ENCODE measurements at regions not wholly inside any gene's neighbourhood (a gene's known extent, or its start where the extent isn't known, plus 50 kb on each side); places are given as distances from the start of the nearest gene placed in this dataset.

DNA sequence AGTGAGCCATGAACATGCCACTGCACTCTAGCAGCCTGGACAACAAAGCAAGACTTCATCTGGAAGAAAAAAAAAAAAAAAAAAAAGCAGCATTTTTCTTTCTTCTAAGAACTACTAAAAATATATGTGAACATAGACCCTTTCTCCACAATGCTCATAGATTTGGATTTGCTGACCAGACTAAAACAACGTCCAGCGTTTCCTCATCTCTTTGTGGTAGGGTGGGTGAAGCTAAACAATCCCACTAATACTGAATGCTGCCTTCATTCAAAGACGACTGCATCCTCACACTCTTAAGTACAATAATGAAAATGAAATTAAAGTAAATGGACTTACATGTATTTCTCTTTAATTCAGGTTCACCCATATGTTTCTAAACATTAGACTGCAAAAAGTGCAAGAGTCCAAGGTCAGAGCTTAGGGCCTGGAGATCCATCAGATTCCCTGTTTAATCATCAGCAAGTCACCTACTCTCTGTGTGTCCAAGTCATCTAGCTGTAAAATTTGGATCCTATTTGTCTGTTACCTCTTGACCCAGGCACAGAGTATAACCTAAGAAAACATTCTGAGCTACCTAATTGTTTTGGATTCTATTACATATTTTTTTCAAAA, 99.4 kb upstream of the NHSL1 start:
- TF ChIP-seq, protein P1, sequence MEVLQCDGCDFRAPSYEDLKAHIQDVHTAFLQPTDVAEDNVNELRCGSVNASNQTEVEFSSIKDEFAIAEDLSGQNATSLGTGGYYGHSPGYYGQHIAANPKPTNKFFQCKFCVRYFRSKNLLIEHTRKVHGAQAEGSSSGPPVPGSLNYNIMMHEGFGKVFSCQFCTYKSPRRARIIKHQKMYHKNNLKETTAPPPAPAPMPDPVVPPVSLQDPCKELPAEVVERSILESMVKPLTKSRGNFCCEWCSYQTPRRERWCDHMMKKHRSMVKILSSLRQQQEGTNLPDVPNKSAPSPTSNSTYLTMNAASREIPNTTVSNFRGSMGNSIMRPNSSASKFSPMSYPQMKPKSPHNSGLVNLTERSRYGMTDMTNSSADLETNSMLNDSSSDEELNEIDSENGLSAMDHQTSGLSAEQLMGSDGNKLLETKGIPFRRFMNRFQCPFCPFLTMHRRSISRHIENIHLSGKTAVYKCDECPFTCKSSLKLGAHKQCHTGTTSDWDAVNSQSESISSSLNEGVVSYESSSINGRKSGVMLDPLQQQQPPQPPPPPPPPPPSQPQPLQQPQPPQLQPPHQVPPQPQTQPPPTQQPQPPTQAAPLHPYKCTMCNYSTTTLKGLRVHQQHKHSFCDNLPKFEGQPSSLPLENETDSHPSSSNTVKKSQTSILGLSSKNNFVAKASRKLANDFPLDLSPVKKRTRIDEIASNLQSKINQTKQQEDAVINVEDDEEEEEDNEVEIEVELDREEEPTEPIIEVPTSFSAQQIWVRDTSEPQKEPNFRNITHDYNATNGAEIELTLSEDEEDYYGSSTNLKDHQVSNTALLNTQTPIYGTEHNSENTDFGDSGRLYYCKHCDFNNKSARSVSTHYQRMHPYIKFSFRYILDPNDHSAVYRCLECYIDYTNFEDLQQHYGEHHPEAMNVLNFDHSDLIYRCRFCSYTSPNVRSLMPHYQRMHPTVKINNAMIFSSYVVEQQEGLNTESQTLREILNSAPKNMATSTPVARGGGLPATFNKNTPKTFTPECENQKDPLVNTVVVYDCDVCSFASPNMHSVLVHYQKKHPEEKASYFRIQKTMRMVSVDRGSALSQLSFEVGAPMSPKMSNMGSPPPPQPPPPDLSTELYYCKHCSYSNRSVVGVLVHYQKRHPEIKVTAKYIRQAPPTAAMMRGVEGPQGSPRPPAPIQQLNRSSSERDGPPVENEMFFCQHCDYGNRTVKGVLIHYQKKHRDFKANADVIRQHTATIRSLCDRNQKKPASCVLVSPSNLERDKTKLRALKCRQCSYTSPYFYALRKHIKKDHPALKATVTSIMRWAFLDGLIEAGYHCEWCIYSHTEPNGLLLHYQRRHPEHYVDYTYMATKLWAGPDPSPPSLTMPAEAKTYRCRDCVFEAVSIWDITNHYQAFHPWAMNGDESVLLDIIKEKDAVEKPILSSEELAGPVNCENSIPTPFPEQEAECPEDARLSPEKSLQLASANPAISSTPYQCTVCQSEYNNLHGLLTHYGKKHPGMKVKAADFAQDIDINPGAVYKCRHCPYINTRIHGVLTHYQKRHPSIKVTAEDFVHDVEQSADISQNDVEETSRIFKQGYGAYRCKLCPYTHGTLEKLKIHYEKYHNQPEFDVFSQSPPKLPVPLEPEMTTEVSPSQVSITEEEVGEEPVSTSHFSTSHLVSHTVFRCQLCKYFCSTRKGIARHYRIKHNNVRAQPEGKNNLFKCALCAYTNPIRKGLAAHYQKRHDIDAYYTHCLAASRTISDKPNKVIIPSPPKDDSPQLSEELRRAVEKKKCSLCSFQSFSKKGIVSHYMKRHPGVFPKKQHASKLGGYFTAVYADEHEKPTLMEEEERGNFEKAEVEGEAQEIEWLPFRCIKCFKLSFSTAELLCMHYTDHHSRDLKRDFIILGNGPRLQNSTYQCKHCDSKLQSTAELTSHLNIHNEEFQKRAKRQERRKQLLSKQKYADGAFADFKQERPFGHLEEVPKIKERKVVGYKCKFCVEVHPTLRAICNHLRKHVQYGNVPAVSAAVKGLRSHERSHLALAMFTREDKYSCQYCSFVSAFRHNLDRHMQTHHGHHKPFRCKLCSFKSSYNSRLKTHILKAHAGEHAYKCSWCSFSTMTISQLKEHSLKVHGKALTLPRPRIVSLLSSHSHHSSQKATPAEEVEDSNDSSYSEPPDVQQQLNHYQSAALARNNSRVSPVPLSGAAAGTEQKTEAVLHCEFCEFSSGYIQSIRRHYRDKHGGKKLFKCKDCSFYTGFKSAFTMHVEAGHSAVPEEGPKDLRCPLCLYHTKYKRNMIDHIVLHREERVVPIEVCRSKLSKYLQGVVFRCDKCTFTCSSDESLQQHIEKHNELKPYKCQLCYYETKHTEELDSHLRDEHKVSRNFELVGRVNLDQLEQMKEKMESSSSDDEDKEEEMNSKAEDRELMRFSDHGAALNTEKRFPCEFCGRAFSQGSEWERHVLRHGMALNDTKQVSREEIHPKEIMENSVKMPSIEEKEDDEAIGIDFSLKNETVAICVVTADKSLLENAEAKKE (CRISPR knock-in tag; IDR thresholded peaks at IDR 0.05) = no peak
- TF ChIP-seq, protein P2, sequence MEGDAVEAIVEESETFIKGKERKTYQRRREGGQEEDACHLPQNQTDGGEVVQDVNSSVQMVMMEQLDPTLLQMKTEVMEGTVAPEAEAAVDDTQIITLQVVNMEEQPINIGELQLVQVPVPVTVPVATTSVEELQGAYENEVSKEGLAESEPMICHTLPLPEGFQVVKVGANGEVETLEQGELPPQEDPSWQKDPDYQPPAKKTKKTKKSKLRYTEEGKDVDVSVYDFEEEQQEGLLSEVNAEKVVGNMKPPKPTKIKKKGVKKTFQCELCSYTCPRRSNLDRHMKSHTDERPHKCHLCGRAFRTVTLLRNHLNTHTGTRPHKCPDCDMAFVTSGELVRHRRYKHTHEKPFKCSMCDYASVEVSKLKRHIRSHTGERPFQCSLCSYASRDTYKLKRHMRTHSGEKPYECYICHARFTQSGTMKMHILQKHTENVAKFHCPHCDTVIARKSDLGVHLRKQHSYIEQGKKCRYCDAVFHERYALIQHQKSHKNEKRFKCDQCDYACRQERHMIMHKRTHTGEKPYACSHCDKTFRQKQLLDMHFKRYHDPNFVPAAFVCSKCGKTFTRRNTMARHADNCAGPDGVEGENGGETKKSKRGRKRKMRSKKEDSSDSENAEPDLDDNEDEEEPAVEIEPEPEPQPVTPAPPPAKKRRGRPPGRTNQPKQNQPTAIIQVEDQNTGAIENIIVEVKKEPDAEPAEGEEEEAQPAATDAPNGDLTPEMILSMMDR (conservative IDR thresholded peaks at IDR 0.05; ENCODE audit: low read depth in 2 of 2) = no peak
- TF ChIP-seq STAT1 (IDR thresholded peaks at IDR 0.05; ENCODE audit: unreplicated experiment) = no peak
- TF ChIP-seq POLR2AphosphoS5 (IDR thresholded peaks at IDR 0.05; ENCODE audit: low read depth) = no peak
- TF ChIP-seq REST (IDR thresholded peaks at IDR 0.05; ENCODE audit: unreplicated experiment) = no peak
- TF ChIP-seq EZH2 (IDR thresholded peaks at IDR 0.05; ENCODE audit: low read depth, unreplicated experiment) = no peak
- TF ChIP-seq NANOG (IDR thresholded peaks at IDR 0.05; ENCODE audit: borderline replicate concordance) = no peak
- TF ChIP-seq CREB1 (CRISPR knock-in tag; IDR thresholded peaks at IDR 0.05; ENCODE audit: low read depth) = no peak
- TF ChIP-seq, protein P3, sequence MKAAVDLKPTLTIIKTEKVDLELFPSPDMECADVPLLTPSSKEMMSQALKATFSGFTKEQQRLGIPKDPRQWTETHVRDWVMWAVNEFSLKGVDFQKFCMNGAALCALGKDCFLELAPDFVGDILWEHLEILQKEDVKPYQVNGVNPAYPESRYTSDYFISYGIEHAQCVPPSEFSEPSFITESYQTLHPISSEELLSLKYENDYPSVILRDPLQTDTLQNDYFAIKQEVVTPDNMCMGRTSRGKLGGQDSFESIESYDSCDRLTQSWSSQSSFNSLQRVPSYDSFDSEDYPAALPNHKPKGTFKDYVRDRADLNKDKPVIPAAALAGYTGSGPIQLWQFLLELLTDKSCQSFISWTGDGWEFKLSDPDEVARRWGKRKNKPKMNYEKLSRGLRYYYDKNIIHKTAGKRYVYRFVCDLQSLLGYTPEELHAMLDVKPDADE (IDR thresholded peaks at IDR 0.05) = no peak
- no peak for TF ChIP-seq EZH2phosphoT487 (IDR thresholded peaks at IDR 0.05; ENCODE audit: unreplicated experiment)
- no peak for TF ChIP-seq JUNB (IDR thresholded peaks at IDR 0.05; ENCODE audit: unreplicated experiment)

Measured in GM23338 (cell line).